ENCODE measurements at regions not wholly inside any gene's neighbourhood (a gene's known extent, or its start where the extent isn't known, plus 50 kb on each side); places are given as distances from the start of the nearest gene placed in this dataset.

DNA sequence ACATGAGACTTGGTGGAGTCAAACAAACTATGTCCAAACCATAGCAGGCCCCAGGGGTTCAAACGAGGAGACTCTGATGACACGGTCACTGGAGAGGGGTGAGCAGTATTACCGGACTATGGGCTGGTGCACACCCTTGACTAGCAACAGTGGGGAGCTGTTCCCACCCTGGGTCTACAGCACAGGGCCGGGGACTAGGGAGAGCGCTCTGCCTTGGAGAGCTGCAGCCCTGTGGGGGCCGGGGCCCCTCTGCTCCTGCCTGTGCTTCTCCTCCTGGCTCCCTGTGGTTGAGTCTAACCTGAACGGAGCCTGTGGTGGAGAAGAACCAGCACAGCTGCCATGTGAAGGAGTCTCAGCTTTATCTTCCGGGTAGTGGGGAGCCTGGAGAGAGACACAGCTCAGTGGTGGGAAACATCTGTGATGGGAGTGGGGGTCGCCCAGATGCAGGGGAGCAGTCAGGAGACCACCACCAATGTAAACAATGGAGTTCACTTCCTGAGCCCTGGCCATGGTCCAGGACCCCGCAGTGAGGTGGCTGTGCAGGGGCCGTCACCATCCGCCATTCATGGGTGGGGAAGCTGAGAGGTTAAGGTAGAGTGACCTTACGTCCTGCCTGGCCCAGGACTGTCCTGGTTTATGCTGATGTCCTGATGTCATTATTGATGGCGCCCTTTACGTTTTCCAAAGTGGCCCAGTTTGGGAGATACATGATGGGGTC lies 195.7 kb upstream of the TWIST2 start:
- TF ChIP-seq, protein P1, sequence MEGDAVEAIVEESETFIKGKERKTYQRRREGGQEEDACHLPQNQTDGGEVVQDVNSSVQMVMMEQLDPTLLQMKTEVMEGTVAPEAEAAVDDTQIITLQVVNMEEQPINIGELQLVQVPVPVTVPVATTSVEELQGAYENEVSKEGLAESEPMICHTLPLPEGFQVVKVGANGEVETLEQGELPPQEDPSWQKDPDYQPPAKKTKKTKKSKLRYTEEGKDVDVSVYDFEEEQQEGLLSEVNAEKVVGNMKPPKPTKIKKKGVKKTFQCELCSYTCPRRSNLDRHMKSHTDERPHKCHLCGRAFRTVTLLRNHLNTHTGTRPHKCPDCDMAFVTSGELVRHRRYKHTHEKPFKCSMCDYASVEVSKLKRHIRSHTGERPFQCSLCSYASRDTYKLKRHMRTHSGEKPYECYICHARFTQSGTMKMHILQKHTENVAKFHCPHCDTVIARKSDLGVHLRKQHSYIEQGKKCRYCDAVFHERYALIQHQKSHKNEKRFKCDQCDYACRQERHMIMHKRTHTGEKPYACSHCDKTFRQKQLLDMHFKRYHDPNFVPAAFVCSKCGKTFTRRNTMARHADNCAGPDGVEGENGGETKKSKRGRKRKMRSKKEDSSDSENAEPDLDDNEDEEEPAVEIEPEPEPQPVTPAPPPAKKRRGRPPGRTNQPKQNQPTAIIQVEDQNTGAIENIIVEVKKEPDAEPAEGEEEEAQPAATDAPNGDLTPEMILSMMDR (IDR thresholded peaks at IDR 0.05; ENCODE audit: low read depth, low read length) = no peak
- TF ChIP-seq EZH2phosphoT487 (IDR thresholded peaks at IDR 0.05; ENCODE audit: low read depth) = no peak
